Activated CD8-positive, alpha-beta memory T cell treated with anti-CD3 and anti-CD28 coated beads, Interleukin-2, amount 10 ng/mL, durations not matched to agents 7 days and 5 days (primary cell): ENCODE measurements at regions not wholly inside any gene's neighbourhood (a gene's known extent, or its start where the extent isn't known, plus 50 kb on each side); places are given as distances from the start of the nearest gene placed in this dataset.
"Not testable (repeated sequence)": the region's sequence is repeated elsewhere in the genome, so short reads cannot be mapped to it uniquely, and the experiment has no call there.

Experiments
- ATAC-seq: fragments of 150-1000 bp; cut with Tn5 transposase; one replicate; pipeline ENCODE4 v1.10.0; 2021; ENCODE audit warnings: moderate library complexity
- CTCF ChIA-PET: fragments of 350-600 bp; sonication (Branson Sonifier 250); formaldehyde crosslinking; loops from one replicate; lab custom pipeline; 2021; ENCODE audit warnings: antibody characterized with exemption; lab: Charles Lee
- DNase-seq: peaks from one replicate; pipeline ENCODE4 v3.0.0-alpha.2; 2020
- H3K27ac Mint-ChIP-seq: one replicate; pipeline ENCODE4 v1.8.0; 2021; ENCODE audit warnings: mild to moderate bottlenecking, mixed read lengths
- H3K27me3 Mint-ChIP-seq: one replicate; pipeline ENCODE4 v1.8.0; 2021; ENCODE audit warnings: mixed read lengths
- H3K36me3 Mint-ChIP-seq: one replicate; pipeline ENCODE4 v1.8.0; 2021; ENCODE audit warnings: mild to moderate bottlenecking, mixed read lengths
- H3K4me1 Mint-ChIP-seq: one replicate; pipeline ENCODE4 v1.8.0; 2021; ENCODE audit warnings: mixed read lengths
- H3K4me3 Mint-ChIP-seq: one replicate; pipeline ENCODE4 v1.8.0; 2021; ENCODE audit warnings: mild to moderate bottlenecking, moderate library complexity, mixed read lengths
- H3K9me3 Mint-ChIP-seq: one replicate; pipeline ENCODE4 v1.8.0; 2022; ENCODE audit warnings: low read depth, mixed read lengths

- H3K36me3 Mint-ChIP-seq, result peaks cover 20% of the 10 kb centered on the region
- H3K27ac Mint-ChIP-seq, result peak overlapping the region; percentile 80
- H3K9me3 Mint-ChIP-seq, result peaks cover 10% of the 10 kb centered on the region
- peaks cover 29% of the 10 kb centered on the region for H3K27me3 Mint-ChIP-seq
- peak; percentile 97 for ATAC-seq
- peak; percentile 59 for DNase-seq
- H3K4me3 Mint-ChIP-seq, result no peak overlapping the region
- H3K4me1 Mint-ChIP-seq, result peaks cover 29% of the 10 kb centered on the region
- CTCF ChIA-PET, result interaction anchor here (1.5 kb wide), 1 partner anchor 36 kb away, joined by 5 read pairs; no protein-coding TSS in a partner anchor
Measured at GRCh38 chr6:140809694-140810101, 1323.0 kb upstream of the GJE1 start.

- Mint-ChIP-seq H3K27me3 (peaks cover 36% of the 10 kb centered on the region), H3K36me3 (peaks cover 19% of the 10 kb centered on the region), H3K4me1 (peaks cover 24% of the 10 kb centered on the region), H3K4me3 (no peak overlapping the region), H3K9me3 (peaks cover 4% of the 10 kb centered on the region), H3K27ac (no peak overlapping the region)
- CTCF ChIA-PET, result no interaction called here
- ATAC-seq (no peak), DNase-seq (no peak)
Measured at GRCh38 chr6:140806431-140806830, 1326.3 kb upstream of the GJE1 start.

GRCh38 chr6:140794544-140794943 lies 1338.2 kb upstream of the GJE1 start:
- Mint-ChIP-seq H3K27ac (no peak overlapping the region), H3K4me1 (no peaks in the 10 kb centered on the region), H3K27me3 (peaks cover 36% of the 10 kb centered on the region), H3K36me3 (no peaks in the 10 kb centered on the region), H3K9me3 (peaks cover 1% of the 10 kb centered on the region), H3K4me3 (no peak overlapping the region)
- CTCF ChIA-PET, result no interaction called here
- DNase-seq (no peak), ATAC-seq (no peak)

GRCh38 chr6:140790109-140790508 lies 1342.6 kb upstream of the GJE1 start:
- no peaks in the 10 kb centered on the region for H3K9me3 Mint-ChIP-seq
- CTCF ChIA-PET, result interaction anchor here (1.2 kb wide), 1 partner anchor 10 kb away, joined by 3 read pairs; no protein-coding TSS in a partner anchor
- no peak for DNase-seq

GRCh38 chr6:140789466-140789865 lies 1343.3 kb upstream of the GJE1 start:
- no peaks in the 10 kb centered on the region for H3K36me3 Mint-ChIP-seq
- ATAC-seq, result no peak
- H3K27ac Mint-ChIP-seq, result no peak overlapping the region
- CTCF ChIA-PET, result interaction anchor here (1.2 kb wide), 1 partner anchor 10 kb away, joined by 3 read pairs; no protein-coding TSS in a partner anchor
- H3K4me1 Mint-ChIP-seq, result no peaks in the 10 kb centered on the region
- no peaks in the 10 kb centered on the region for H3K9me3 Mint-ChIP-seq
- H3K27me3 Mint-ChIP-seq, result peaks cover 17% of the 10 kb centered on the region
- H3K4me3 Mint-ChIP-seq, result no peak overlapping the region
- no peak for DNase-seq

More at GRCh38 chr6:140790109-140790508, 1342.6 kb upstream of the GJE1 start:
- Mint-ChIP-seq H3K27ac (no peak overlapping the region), H3K4me1 (no peaks in the 10 kb centered on the region), H3K36me3 (no peaks in the 10 kb centered on the region), H3K27me3 (peaks cover 15% of the 10 kb centered on the region), H3K4me3 (no peak overlapping the region)
- no peak for ATAC-seq

- no peak overlapping the region for H3K27ac Mint-ChIP-seq
- no peaks in the 10 kb centered on the region for H3K9me3 Mint-ChIP-seq
- H3K4me1 Mint-ChIP-seq, result no peaks in the 10 kb centered on the region
- ATAC-seq, result no peak
- H3K27me3 Mint-ChIP-seq, result peaks cover 16% of the 10 kb centered on the region
- H3K4me3 Mint-ChIP-seq, result no peak overlapping the region
- DNase-seq, result no peak
- CTCF ChIA-PET, result interaction anchor here (0.8 kb wide), 1 partner anchor 14 kb away, joined by 3 read pairs; no protein-coding TSS in a partner anchor
- no peaks in the 10 kb centered on the region for H3K36me3 Mint-ChIP-seq
Measured at GRCh38 chr6:140785926-140786325, 1346.8 kb upstream of the GJE1 start.

GRCh38 chr6:140784573-140784972 lies 1348.2 kb upstream of the GJE1 start:
- Mint-ChIP-seq H3K9me3 (no peaks in the 10 kb centered on the region), H3K27me3 (peaks cover 12% of the 10 kb centered on the region)

GRCh38 chr6:140783504-140783903 lies 1349.2 kb upstream of the GJE1 start:
- H3K4me3 Mint-ChIP-seq, result not testable (repeated sequence)
- CTCF ChIA-PET, result interaction anchor here (1.1 kb wide), 1 partner anchor 90 kb away, joined by 3 read pairs; no protein-coding TSS in a partner anchor

More at GRCh38 chr6:140784573-140784972, 1348.2 kb upstream of the GJE1 start:
- no peak overlapping the region for H3K27ac Mint-ChIP-seq
- H3K4me1 Mint-ChIP-seq, result no peaks in the 10 kb centered on the region
- ATAC-seq, result no peak
- CTCF ChIA-PET, result interaction anchor here (0.5 kb wide), 1 partner anchor 610 kb away, joined by 3 read pairs; no protein-coding TSS in a partner anchor
- DNase-seq, result no peak
- H3K4me3 Mint-ChIP-seq, result no peak overlapping the region
- no peaks in the 10 kb centered on the region for H3K36me3 Mint-ChIP-seq

GRCh38 chr6:140782941-140783340 lies 1349.8 kb upstream of the GJE1 start:
- Mint-ChIP-seq H3K4me1 (no peaks in the 10 kb centered on the region), H3K27ac (no peak overlapping the region), H3K9me3 (no peaks in the 10 kb centered on the region), H3K4me3 (no peak overlapping the region), H3K36me3 (no peaks in the 10 kb centered on the region), H3K27me3 (peaks cover 11% of the 10 kb centered on the region)
- DNase-seq (no peak), ATAC-seq (no peak)
- CTCF ChIA-PET, result interaction anchor here (1.1 kb wide), 1 partner anchor 90 kb away, joined by 3 read pairs; no protein-coding TSS in a partner anchor

More at GRCh38 chr6:140783504-140783903, 1349.2 kb upstream of the GJE1 start:
- H3K36me3 Mint-ChIP-seq, H3K27ac Mint-ChIP-seq, ATAC-seq, DNase-seq, H3K9me3 Mint-ChIP-seq, H3K4me1 Mint-ChIP-seq: not testable (repeated sequence)
- H3K27me3 Mint-ChIP-seq, result peaks cover 13% of the 10 kb centered on the region

- ATAC-seq (no peak), DNase-seq (no peak)
- Mint-ChIP-seq H3K27ac (no peak overlapping the region), H3K36me3 (peaks cover 1% of the 10 kb centered on the region), H3K9me3 (no peaks in the 10 kb centered on the region), H3K4me1 (peaks cover 2% of the 10 kb centered on the region), H3K27me3 (peaks cover 21% of the 10 kb centered on the region), H3K4me3 (no peak overlapping the region)
- CTCF ChIA-PET, result no interaction called here
Measured at GRCh38 chr6:140779991-140780596, 1352.6 kb upstream of the GJE1 start.

- Mint-ChIP-seq H3K4me1 (peaks cover 8% of the 10 kb centered on the region), H3K27me3 (peaks cover 22% of the 10 kb centered on the region), H3K4me3 (no peak overlapping the region), H3K27ac (no peak overlapping the region), H3K36me3 (peaks cover 5% of the 10 kb centered on the region), H3K9me3 (no peaks in the 10 kb centered on the region)
- CTCF ChIA-PET, result no interaction called here
- ATAC-seq (no peak), DNase-seq (no peak)
Measured at GRCh38 chr6:140779341-140779740, 1353.4 kb upstream of the GJE1 start.

GRCh38 chr6:140777780-140778179 lies 1354.9 kb upstream of the GJE1 start:
- peaks cover 9% of the 10 kb centered on the region for H3K36me3 Mint-ChIP-seq
- no peak overlapping the region for H3K4me3 Mint-ChIP-seq
- ATAC-seq (no peak), DNase-seq (no peak)
- peaks cover 23% of the 10 kb centered on the region for H3K4me1 Mint-ChIP-seq
- CTCF ChIA-PET, result no interaction called here
- H3K27ac Mint-ChIP-seq, result no peak overlapping the region
- no peaks in the 10 kb centered on the region for H3K9me3 Mint-ChIP-seq
- peaks cover 23% of the 10 kb centered on the region for H3K27me3 Mint-ChIP-seq

- no peak overlapping the region for H3K4me3 Mint-ChIP-seq
- no peak overlapping the region for H3K27ac Mint-ChIP-seq
- peaks cover 26% of the 10 kb centered on the region for H3K4me1 Mint-ChIP-seq
- no peak for DNase-seq
- H3K36me3 Mint-ChIP-seq, result peaks cover 30% of the 10 kb centered on the region
- CTCF ChIA-PET, result no interaction called here
- peaks cover 12% of the 10 kb centered on the region for H3K9me3 Mint-ChIP-seq
- no peak for ATAC-seq
- peaks cover 23% of the 10 kb centered on the region for H3K27me3 Mint-ChIP-seq
Measured at GRCh38 chr6:140775061-140775460, 1357.7 kb upstream of the GJE1 start.

- CTCF ChIA-PET, result interaction anchor here (0.9 to 1.5 kb wide), 2 partner anchors 35 to 1399 kb away, joined by 3 to 5 read pairs; no protein-coding TSS in a partner anchor
- H3K36me3 Mint-ChIP-seq, result peaks cover 33% of the 10 kb centered on the region
- H3K4me3 Mint-ChIP-seq, result no peak overlapping the region
- H3K27ac Mint-ChIP-seq, result peak overlapping the region; percentile 69
- peaks cover 26% of the 10 kb centered on the region for H3K4me1 Mint-ChIP-seq
- H3K27me3 Mint-ChIP-seq, result peaks cover 23% of the 10 kb centered on the region
- peaks cover 15% of the 10 kb centered on the region for H3K9me3 Mint-ChIP-seq
- ATAC-seq, result peak; percentile 98
- peak; percentile 56 for DNase-seq
Measured at GRCh38 chr6:140774080-140774505, 1358.6 kb upstream of the GJE1 start.
